ENCODE measurements at regions not wholly inside any gene's neighbourhood (a gene's known extent, or its start where the extent isn't known, plus 50 kb on each side); places are given as distances from the start of the nearest gene placed in this dataset.

GRCh38 chr2:103977668-103978067 lies 876.2 kb upstream of the POU3F3 start:
- no peaks in the 10 kb centered on the region for H3K9me3 ChIP-seq (ENCODE audit: control insufficient read depth, low read depth, low read length)
- no peak for DNase-seq
- no peaks in the 10 kb centered on the region for H3K4me1 ChIP-seq (ENCODE audit: control insufficient read depth, insufficient read depth, low read length)
- no peak overlapping the region for H3K27ac ChIP-seq (ENCODE audit: low read length)
- no peak overlapping the region for H3K4me3 ChIP-seq (ENCODE audit: low read length)
- H3K27me3 ChIP-seq (ENCODE audit: control insufficient read depth, insufficient read depth, low read length): no peaks in the 10 kb centered on the region
- H3K36me3 ChIP-seq (ENCODE audit: control insufficient read depth, insufficient read depth, low read length): no peaks in the 10 kb centered on the region

- Histone ChIP-seq H3K4me1 (ENCODE audit: control insufficient read depth, insufficient read depth, low read length) (no peaks in the 10 kb centered on the region), H3K36me3 (ENCODE audit: control insufficient read depth, insufficient read depth, low read length) (no peaks in the 10 kb centered on the region), H3K4me3 (ENCODE audit: low read length) (no peak overlapping the region), H3K9me3 (ENCODE audit: control insufficient read depth, low read depth, low read length) (no peaks in the 10 kb centered on the region), H3K27ac (ENCODE audit: low read length) (no peak overlapping the region), H3K27me3 (ENCODE audit: control insufficient read depth, insufficient read depth, low read length) (no peaks in the 10 kb centered on the region)
- WGBS (ENCODE audit: insufficient coverage, low lambda C conversion rate): no CpG with 5 or more reads among the region's 1 CpG
- no peak for DNase-seq
These were observed 873.5 kb upstream of the POU3F3 start for GRCh38 chr2:103980401-103980800.

- Histone ChIP-seq H3K4me1 (ENCODE audit: control insufficient read depth, insufficient read depth, low read length) (no peaks in the 10 kb centered on the region), H3K27me3 (ENCODE audit: control insufficient read depth, insufficient read depth, low read length) (no peaks in the 10 kb centered on the region), H3K27ac (ENCODE audit: low read length) (no peak overlapping the region), H3K4me3 (ENCODE audit: low read length) (no peak overlapping the region), H3K36me3 (ENCODE audit: control insufficient read depth, insufficient read depth, low read length) (no peaks in the 10 kb centered on the region), H3K9me3 (ENCODE audit: control insufficient read depth, low read depth, low read length) (no peaks in the 10 kb centered on the region)
- WGBS (ENCODE audit: insufficient coverage, low lambda C conversion rate): no CpG with 5 or more reads among the region's 3 CpGs
- no peak for DNase-seq
These were observed 871.2 kb upstream of the POU3F3 start for GRCh38 chr2:103982691-103983090.

- H3K4me3 ChIP-seq (ENCODE audit: low read length): no peak overlapping the region
- no peaks in the 10 kb centered on the region for H3K4me1 ChIP-seq (ENCODE audit: control insufficient read depth, insufficient read depth, low read length)
- DNase-seq: no peak
- H3K36me3 ChIP-seq (ENCODE audit: control insufficient read depth, insufficient read depth, low read length): no peaks in the 10 kb centered on the region
- 80% methylated on average over 2 of the region's 4 CpGs for WGBS (ENCODE audit: insufficient coverage, low lambda C conversion rate)
- no peak overlapping the region for H3K27ac ChIP-seq (ENCODE audit: low read length)
- no peaks in the 10 kb centered on the region for H3K27me3 ChIP-seq (ENCODE audit: control insufficient read depth, insufficient read depth, low read length)
- H3K9me3 ChIP-seq (ENCODE audit: control insufficient read depth, low read depth, low read length): no peaks in the 10 kb centered on the region
These were observed 867.9 kb upstream of the POU3F3 start for GRCh38 chr2:103986001-103986400.

- no peak overlapping the region for H3K4me3 ChIP-seq (ENCODE audit: low read length)
- no peak for DNase-seq
- H3K27ac ChIP-seq (ENCODE audit: low read length): no peak overlapping the region
- no peaks in the 10 kb centered on the region for H3K4me1 ChIP-seq (ENCODE audit: control insufficient read depth, insufficient read depth, low read length)
- no peaks in the 10 kb centered on the region for H3K36me3 ChIP-seq (ENCODE audit: control insufficient read depth, insufficient read depth, low read length)
- 80% methylated on average over 1 of the region's 2 CpGs for WGBS (ENCODE audit: insufficient coverage, low lambda C conversion rate)
- H3K9me3 ChIP-seq (ENCODE audit: control insufficient read depth, low read depth, low read length): no peaks in the 10 kb centered on the region
- H3K27me3 ChIP-seq (ENCODE audit: control insufficient read depth, insufficient read depth, low read length): no peaks in the 10 kb centered on the region
These were observed 862.3 kb upstream of the POU3F3 start for GRCh38 chr2:103991591-103991990.

GRCh38 chr2:104004821-104005220 lies 849.1 kb upstream of the POU3F3 start:
- Histone ChIP-seq H3K36me3 (ENCODE audit: control insufficient read depth, insufficient read depth, low read length) (no peaks in the 10 kb centered on the region), H3K4me3 (ENCODE audit: low read length) (no peak overlapping the region), H3K4me1 (ENCODE audit: control insufficient read depth, insufficient read depth, low read length) (no peaks in the 10 kb centered on the region), H3K27ac (ENCODE audit: low read length) (no peak overlapping the region), H3K9me3 (ENCODE audit: control insufficient read depth, low read depth, low read length) (no peaks in the 10 kb centered on the region), H3K27me3 (ENCODE audit: control insufficient read depth, insufficient read depth, low read length) (no peaks in the 10 kb centered on the region)
- WGBS (ENCODE audit: insufficient coverage, low lambda C conversion rate): 92% methylated on average over 2 of the region's 3 CpGs
- no peak for DNase-seq

- Histone ChIP-seq H3K4me3 (ENCODE audit: low read length) (no peak overlapping the region), H3K4me1 (ENCODE audit: control insufficient read depth, insufficient read depth, low read length) (no peaks in the 10 kb centered on the region), H3K9me3 (ENCODE audit: control insufficient read depth, low read depth, low read length) (no peaks in the 10 kb centered on the region), H3K36me3 (ENCODE audit: control insufficient read depth, insufficient read depth, low read length) (no peaks in the 10 kb centered on the region), H3K27ac (ENCODE audit: low read length) (no peak overlapping the region), H3K27me3 (ENCODE audit: control insufficient read depth, insufficient read depth, low read length) (no peaks in the 10 kb centered on the region)
- no CpG with 5 or more reads among the region's 3 CpGs for WGBS (ENCODE audit: insufficient coverage, low lambda C conversion rate)
- DNase-seq: no peak
These were observed 837.1 kb upstream of the POU3F3 start for GRCh38 chr2:104016801-104017200.

GRCh38 chr2:104023306-104023705 lies 830.6 kb upstream of the POU3F3 start:
- Histone ChIP-seq H3K27ac (ENCODE audit: low read length) (no peak overlapping the region), H3K27me3 (ENCODE audit: control insufficient read depth, insufficient read depth, low read length) (no peaks in the 10 kb centered on the region), H3K36me3 (ENCODE audit: control insufficient read depth, insufficient read depth, low read length) (no peaks in the 10 kb centered on the region), H3K4me1 (ENCODE audit: control insufficient read depth, insufficient read depth, low read length) (no peaks in the 10 kb centered on the region), H3K4me3 (ENCODE audit: low read length) (no peak overlapping the region), H3K9me3 (ENCODE audit: control insufficient read depth, low read depth, low read length) (no peaks in the 10 kb centered on the region)
- no peak for DNase-seq
- WGBS (ENCODE audit: insufficient coverage, low lambda C conversion rate): 93% methylated on average over 2 of the region's 2 CpGs

- H3K36me3 ChIP-seq (ENCODE audit: control insufficient read depth, insufficient read depth, low read length): no peaks in the 10 kb centered on the region
- no peak overlapping the region for H3K27ac ChIP-seq (ENCODE audit: low read length)
- no peaks in the 10 kb centered on the region for H3K9me3 ChIP-seq (ENCODE audit: control insufficient read depth, low read depth, low read length)
- no peak overlapping the region for H3K4me3 ChIP-seq (ENCODE audit: low read length)
- 100% methylated on average over 1 of the region's 8 CpGs for WGBS (ENCODE audit: insufficient coverage, low lambda C conversion rate)
- no peak for DNase-seq
- H3K4me1 ChIP-seq (ENCODE audit: control insufficient read depth, insufficient read depth, low read length): no peaks in the 10 kb centered on the region
- H3K27me3 ChIP-seq (ENCODE audit: control insufficient read depth, insufficient read depth, low read length): no peaks in the 10 kb centered on the region
These were observed 830.1 kb upstream of the POU3F3 start for GRCh38 chr2:104023765-104024164.

- no peak overlapping the region for H3K4me3 ChIP-seq (ENCODE audit: low read length)
- no peaks in the 10 kb centered on the region for H3K9me3 ChIP-seq (ENCODE audit: control insufficient read depth, low read depth, low read length)
- H3K27ac ChIP-seq (ENCODE audit: low read length): no peak overlapping the region
- H3K4me1 ChIP-seq (ENCODE audit: control insufficient read depth, insufficient read depth, low read length): no peaks in the 10 kb centered on the region
- no peak for DNase-seq
- no peaks in the 10 kb centered on the region for H3K27me3 ChIP-seq (ENCODE audit: control insufficient read depth, insufficient read depth, low read length)
- no peaks in the 10 kb centered on the region for H3K36me3 ChIP-seq (ENCODE audit: control insufficient read depth, insufficient read depth, low read length)
- 100% methylated on average over 1 of the region's 1 CpG for WGBS (ENCODE audit: insufficient coverage, low lambda C conversion rate)
These were observed 828.6 kb upstream of the POU3F3 start for GRCh38 chr2:104025295-104025694.

- no peaks in the 10 kb centered on the region for H3K4me1 ChIP-seq (ENCODE audit: control insufficient read depth, insufficient read depth, low read length)
- no peaks in the 10 kb centered on the region for H3K27me3 ChIP-seq (ENCODE audit: control insufficient read depth, insufficient read depth, low read length)
- no peak overlapping the region for H3K27ac ChIP-seq (ENCODE audit: low read length)
- DNase-seq: no peak
- no CpG with 5 or more reads among the region's 13 CpGs for WGBS (ENCODE audit: insufficient coverage, low lambda C conversion rate)
- H3K4me3 ChIP-seq (ENCODE audit: low read length): no peak overlapping the region
- no peaks in the 10 kb centered on the region for H3K9me3 ChIP-seq (ENCODE audit: control insufficient read depth, low read depth, low read length)
- H3K36me3 ChIP-seq (ENCODE audit: control insufficient read depth, insufficient read depth, low read length): no peaks in the 10 kb centered on the region
These were observed 827.2 kb upstream of the POU3F3 start for GRCh38 chr2:104026725-104027124.
